ENCODE measurements at regions not wholly inside any gene's neighbourhood (a gene's known extent, or its start where the extent isn't known, plus 50 kb on each side); places are given as distances from the start of the nearest gene placed in this dataset.

GRCh38 chr1:14061722-14062121, 361.7 kb downstream of the PRDM2 start:
- Histone ChIP-seq H3K4me3 (no peak overlapping the region), H3K27me3 (no peaks in the 10 kb centered on the region), H3K36me3 (no peaks in the 10 kb centered on the region), H3K9me3 (no peaks in the 10 kb centered on the region), H3K4me1 (no peaks in the 10 kb centered on the region), H3K27ac (no peak overlapping the region)
- 95% methylated on average over 5 of the region's 5 CpGs for WGBS
- DNase-seq (ENCODE audit: low spot score in 2 of 2), result no peak
- TF ChIP-seq CTCF (IDR thresholded peaks at IDR 0.05) (no peak), EP300 (IDR thresholded peaks at IDR 0.05) (no peak), POLR2AphosphoS5 (IDR thresholded peaks at IDR 0.05) (no peak), POLR2A (IDR thresholded peaks at IDR 0.05) (no peak)

- Histone ChIP-seq H3K36me3 (no peaks in the 10 kb centered on the region), H3K27ac (no peak overlapping the region), H3K4me3 (no peak overlapping the region), H3K27me3 (no peaks in the 10 kb centered on the region), H3K4me1 (no peaks in the 10 kb centered on the region), H3K9me3 (no peaks in the 10 kb centered on the region)
- DNase-seq (ENCODE audit: low spot score in 2 of 2), result no peak
- TF ChIP-seq POLR2A (IDR thresholded peaks at IDR 0.05), result no peak
- TF ChIP-seq EP300 (IDR thresholded peaks at IDR 0.05), result no peak
- no peak for TF ChIP-seq CTCF (IDR thresholded peaks at IDR 0.05)
- no peak for TF ChIP-seq POLR2AphosphoS5 (IDR thresholded peaks at IDR 0.05)
- 66% methylated on average over 4 of the region's 4 CpGs for WGBS
Measured at GRCh38 chr1:14062669-14063068, 362.7 kb downstream of the PRDM2 start.

GRCh38 chr1:14064649-14065442, 364.9 kb downstream of the PRDM2 start:
- Histone ChIP-seq H3K4me1 (no peaks in the 10 kb centered on the region), H3K27me3 (no peaks in the 10 kb centered on the region), H3K27ac (no peak overlapping the region), H3K9me3 (no peaks in the 10 kb centered on the region), H3K36me3 (no peaks in the 10 kb centered on the region), H3K4me3 (no peak overlapping the region)
- TF ChIP-seq EP300 (IDR thresholded peaks at IDR 0.05) (no peak), POLR2AphosphoS5 (IDR thresholded peaks at IDR 0.05) (no peak), CTCF (IDR thresholded peaks at IDR 0.05) (no peak), POLR2A (IDR thresholded peaks at IDR 0.05) (no peak)
- WGBS, result 73% methylated on average over 13 of the region's 14 CpGs
- no peak for DNase-seq (ENCODE audit: low spot score in 2 of 2)

DNA sequence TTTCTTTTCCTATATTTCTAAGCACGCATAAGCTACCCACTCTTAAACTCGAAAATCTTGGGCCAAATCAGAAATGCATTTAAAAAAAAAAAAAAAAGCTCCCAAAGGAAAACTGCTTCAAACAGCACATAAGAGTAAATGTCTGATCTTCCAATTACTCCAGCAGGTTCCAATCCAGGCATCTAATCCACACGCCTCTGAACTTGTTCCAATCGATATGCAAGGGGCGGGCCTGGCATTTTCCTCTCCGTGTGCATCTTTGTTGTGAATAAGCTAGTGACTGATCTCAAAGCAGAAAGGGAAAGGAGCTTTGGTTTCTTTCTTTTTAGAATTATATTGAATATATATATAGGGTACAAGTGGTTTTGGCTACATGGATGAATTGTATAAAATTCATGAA, 365.5 kb downstream of the PRDM2 start:
- no peak overlapping the region for H3K27ac ChIP-seq
- no peak overlapping the region for H3K4me3 ChIP-seq
- no peaks in the 10 kb centered on the region for H3K4me1 ChIP-seq
- TF ChIP-seq CTCF (IDR thresholded peaks at IDR 0.05), result no peak
- TF ChIP-seq EP300 (IDR thresholded peaks at IDR 0.05), result no peak
- no peak for TF ChIP-seq POLR2A (IDR thresholded peaks at IDR 0.05)
- TF ChIP-seq POLR2AphosphoS5 (IDR thresholded peaks at IDR 0.05), result no peak
- H3K36me3 ChIP-seq, result no peaks in the 10 kb centered on the region
- no peak for DNase-seq (ENCODE audit: low spot score in 2 of 2)
- no peaks in the 10 kb centered on the region for H3K27me3 ChIP-seq
- 56% methylated on average over 6 of the region's 6 CpGs for WGBS
- no peaks in the 10 kb centered on the region for H3K9me3 ChIP-seq

GRCh38 chr1:14067036-14067435, 367.0 kb downstream of the PRDM2 start:
- DNase-seq (ENCODE audit: low spot score in 2 of 2), result no peak
- no peaks in the 10 kb centered on the region for H3K9me3 ChIP-seq
- WGBS, result 86% methylated on average over 5 of the region's 5 CpGs
- no peaks in the 10 kb centered on the region for H3K36me3 ChIP-seq
- no peaks in the 10 kb centered on the region for H3K27me3 ChIP-seq
- H3K4me3 ChIP-seq, result no peak overlapping the region
- H3K27ac ChIP-seq, result no peak overlapping the region
- TF ChIP-seq CTCF (IDR thresholded peaks at IDR 0.05), result no peak
- TF ChIP-seq POLR2A (IDR thresholded peaks at IDR 0.05), result no peak
- no peak for TF ChIP-seq EP300 (IDR thresholded peaks at IDR 0.05)
- TF ChIP-seq POLR2AphosphoS5 (IDR thresholded peaks at IDR 0.05), result no peak
- no peaks in the 10 kb centered on the region for H3K4me1 ChIP-seq
